ENCODE measurements at regions not wholly inside any gene's neighbourhood (a gene's known extent, or its start where the extent isn't known, plus 50 kb on each side); places are given as distances from the start of the nearest gene placed in this dataset.
A peak's percentile ranks its signal among the peaks of the same experiment; 100 is the strongest.

DNA sequence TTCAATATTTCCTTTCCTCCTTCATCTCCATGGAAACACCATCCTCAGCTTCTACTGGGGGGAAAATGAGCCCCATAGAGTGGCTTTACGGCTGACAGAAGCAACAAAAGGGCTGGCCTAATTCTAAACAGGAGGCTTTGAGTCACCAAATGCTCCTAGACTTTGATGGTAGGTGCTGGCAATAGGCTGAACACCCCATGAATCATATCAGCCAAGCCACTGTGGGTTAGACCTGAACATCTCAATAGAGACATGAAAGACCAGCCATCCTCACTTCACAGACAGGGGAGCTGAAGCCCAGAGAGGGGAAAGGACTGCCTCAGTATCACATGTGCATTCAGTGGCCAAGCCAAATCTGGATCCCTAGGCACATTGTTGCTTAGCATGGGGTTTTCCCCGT is 107.6 kb downstream of the AMER1 start:
- Histone ChIP-seq H3K27ac (ENCODE audit: insufficient read depth, low read length) (no peak overlapping the region), H3K27me3 (ENCODE audit: control insufficient read depth, insufficient read depth, low read length) (no peaks in the 10 kb centered on the region), H3K4me2 (ENCODE audit: extremely low read depth, insufficient read depth, low read length) (no peak overlapping the region), H2AFZ (ENCODE audit: low read length) (no peak overlapping the region), H3K4me1 (ENCODE audit: control insufficient read depth, extremely low read depth, insufficient read depth, low read length) (no peaks in the 10 kb centered on the region), H3K9me3 (ENCODE audit: control insufficient read depth, insufficient read depth, low read depth, low read length) (no peaks in the 10 kb centered on the region), H3K36me3 (ENCODE audit: control insufficient read depth, insufficient read depth, low read length) (no peaks in the 10 kb centered on the region), H4K20me1 (ENCODE audit: control insufficient read depth, extremely low read depth, insufficient read depth, low read length) (no peaks in the 10 kb centered on the region), H3K4me3 (replicated peaks in 1 of 4; ENCODE audit: control extremely low read depth in 1 of 4, insufficient read depth in 1 of 4, low read depth in 3 of 4, low read length in 4 of 4) (no peak overlapping the region), H3K79me2 (ENCODE audit: control insufficient read depth, insufficient read depth, low read length) (no peaks in the 10 kb centered on the region), H3K9ac (ENCODE audit: insufficient read depth, low read length) (no peak overlapping the region)
- no peak for DNase-seq (ENCODE audit: low read depth in 2 of 2)
- TF ChIP-seq EZH2 (IDR thresholded peaks at IDR 0.05; ENCODE audit: low read length, missing control alignments) = no peak
- TF ChIP-seq, protein P1, sequence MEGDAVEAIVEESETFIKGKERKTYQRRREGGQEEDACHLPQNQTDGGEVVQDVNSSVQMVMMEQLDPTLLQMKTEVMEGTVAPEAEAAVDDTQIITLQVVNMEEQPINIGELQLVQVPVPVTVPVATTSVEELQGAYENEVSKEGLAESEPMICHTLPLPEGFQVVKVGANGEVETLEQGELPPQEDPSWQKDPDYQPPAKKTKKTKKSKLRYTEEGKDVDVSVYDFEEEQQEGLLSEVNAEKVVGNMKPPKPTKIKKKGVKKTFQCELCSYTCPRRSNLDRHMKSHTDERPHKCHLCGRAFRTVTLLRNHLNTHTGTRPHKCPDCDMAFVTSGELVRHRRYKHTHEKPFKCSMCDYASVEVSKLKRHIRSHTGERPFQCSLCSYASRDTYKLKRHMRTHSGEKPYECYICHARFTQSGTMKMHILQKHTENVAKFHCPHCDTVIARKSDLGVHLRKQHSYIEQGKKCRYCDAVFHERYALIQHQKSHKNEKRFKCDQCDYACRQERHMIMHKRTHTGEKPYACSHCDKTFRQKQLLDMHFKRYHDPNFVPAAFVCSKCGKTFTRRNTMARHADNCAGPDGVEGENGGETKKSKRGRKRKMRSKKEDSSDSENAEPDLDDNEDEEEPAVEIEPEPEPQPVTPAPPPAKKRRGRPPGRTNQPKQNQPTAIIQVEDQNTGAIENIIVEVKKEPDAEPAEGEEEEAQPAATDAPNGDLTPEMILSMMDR (conservative IDR thresholded peaks at IDR 0.05 in 1 of 2, IDR thresholded peaks at IDR 0.05 in 1 of 2; ENCODE audit: low read depth in 1 of 2, low read length in 2 of 2) = no peak

DNA sequence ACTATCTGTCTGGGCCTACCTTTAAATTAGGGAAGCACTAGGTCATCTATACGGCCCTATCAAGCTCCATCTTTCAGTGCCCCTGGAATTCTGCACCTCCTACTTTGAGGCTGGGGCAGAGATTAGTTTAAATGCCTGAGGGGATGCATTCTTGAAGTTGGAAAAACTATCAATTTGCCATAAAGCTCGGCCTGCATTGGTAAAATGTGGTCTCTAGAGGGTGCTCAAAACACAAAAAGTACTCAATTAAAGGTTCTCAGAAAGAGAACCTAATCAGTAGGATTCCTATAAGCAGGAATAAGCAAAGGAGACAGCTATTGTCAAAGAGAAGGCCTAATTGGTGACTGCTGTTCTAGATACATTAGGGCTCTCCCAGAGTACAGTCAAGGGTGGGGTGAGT is 111.7 kb downstream of the AMER1 start:
- DNase-seq (ENCODE audit: low read depth in 2 of 2) = peak in 1 of 2 donors; percentile 1
- Histone ChIP-seq H2AFZ (ENCODE audit: low read length) (no peak overlapping the region), H3K9me3 (ENCODE audit: control insufficient read depth, insufficient read depth, low read depth, low read length) (no peaks in the 10 kb centered on the region), H3K36me3 (ENCODE audit: control insufficient read depth, insufficient read depth, low read length) (no peaks in the 10 kb centered on the region), H3K4me1 (ENCODE audit: control insufficient read depth, extremely low read depth, insufficient read depth, low read length) (no peaks in the 10 kb centered on the region), H3K27me3 (ENCODE audit: control insufficient read depth, insufficient read depth, low read length) (no peaks in the 10 kb centered on the region), H3K79me2 (ENCODE audit: control insufficient read depth, insufficient read depth, low read length) (no peaks in the 10 kb centered on the region), H3K27ac (ENCODE audit: insufficient read depth, low read length) (no peak overlapping the region), H3K4me2 (ENCODE audit: extremely low read depth, insufficient read depth, low read length) (no peak overlapping the region), H4K20me1 (ENCODE audit: control insufficient read depth, extremely low read depth, insufficient read depth, low read length) (no peaks in the 10 kb centered on the region), H3K4me3 (replicated peaks in 1 of 4; ENCODE audit: control extremely low read depth in 1 of 4, insufficient read depth in 1 of 4, low read depth in 3 of 4, low read length in 4 of 4) (no peak overlapping the region), H3K9ac (ENCODE audit: insufficient read depth, low read length) (no peak overlapping the region)
- TF ChIP-seq, protein P1 (conservative IDR thresholded peaks at IDR 0.05 in 1 of 2, IDR thresholded peaks at IDR 0.05 in 1 of 2; ENCODE audit: low read depth in 1 of 2, low read length in 2 of 2) = peak in 1 of 2 donors; percentile 40
- no peak for TF ChIP-seq EZH2 (IDR thresholded peaks at IDR 0.05; ENCODE audit: low read length, missing control alignments)

Data from fibroblast of lung (primary cell).